ENCODE measurements at regions not wholly inside any gene's neighbourhood (a gene's known extent, or its start where the extent isn't known, plus 50 kb on each side); places are given as distances from the start of the nearest gene placed in this dataset.

GRCh38 chr7:54337466-54337865 is 204.7 kb upstream of the VSTM2A start:
- TF ChIP-seq CTCF (IDR thresholded peaks at IDR 0.05; ENCODE audit: low read length) (no peak), EZH2phosphoT487 (IDR thresholded peaks at IDR 0.05; ENCODE audit: low read length) (no peak)

Data from MM.1S (cell line).